Right lobe of liver (tissue), 6 donors: ENCODE measurements at regions not wholly inside any gene's neighbourhood (a gene's known extent, or its start where the extent isn't known, plus 50 kb on each side); places are given as distances from the start of the nearest gene placed in this dataset.
"Not testable (repeated sequence)": the region's sequence is repeated elsewhere in the genome, so short reads cannot be mapped to it uniquely, and the experiment has no call there.

Experiments
- ATAC-seq, 4 donors: fragments of 200-7000 bp; cut with Tn5 transposase; one replicate each; pipeline ENCODE4 v1.9.1; 2020; ENCODE audit warnings: mild to moderate bottlenecking in 4 of 4, moderate library complexity in 4 of 4
- DNase-seq, 3 donors: peaks; one replicate each; pipeline ENCODE4 v3.0.0-alpha.2; 2020
- H3K27ac ChIP-seq, 3 donors: fragments of 200-600 bp; one replicate each; pipeline ENCODE4 v1.8.0; 2022
- H3K27me3 ChIP-seq, 2 donors: fragments of 200-600 bp; one replicate each; pipeline ENCODE4 v1.8.0; 2022
- H3K36me3 ChIP-seq, 4 donors: fragments of 200-600 bp; sonication (generic) in 1 of 4; one replicate each; pipeline versions ENCODE4 v1.5.1 to v1.8.0; 2017 to 2022; ENCODE audit warnings: control low read depth in 1 of 4
- H3K4me1 ChIP-seq, 4 donors: fragments of 200-600 bp; sonication (generic) in 1 of 4; one replicate each; pipeline versions ENCODE4 v1.5.1 to v1.8.0; 2017 to 2022; ENCODE audit warnings: control low read depth in 1 of 4
- H3K4me3 ChIP-seq, 3 donors: fragments of 200-600 bp; one replicate each; pipeline ENCODE4 v1.8.0; 2022
- H3K9me3 ChIP-seq, 4 donors: fragments of 200-600 bp; sonication (generic) in 1 of 4; one replicate each; pipeline versions ENCODE4 v1.5.1 to v1.8.0; 2017 to 2022; ENCODE audit warnings: control low read depth in 1 of 4
- POLR2A ChIP-seq: fragments of 450-650 bp; IDR thresholded peaks from one replicate; pipeline ENCODE4 v1.6.1; 2017; ENCODE audit warnings: antibody characterized with exemption, mild to moderate bottlenecking
- WGBS: methylation state at CpG from one replicate; pipeline ENCODE4 v1.1.6; 2018; ENCODE audit warnings: low coverage, low lambda C conversion rate; ENCODE audit not compliant: insufficient coverage; ENCODE audit errors: missing lambda C conversion rate; 5-methylcytosine and 5-hydroxymethylcytosine counted together
- intact Hi-C, 2 donors: fragments of 100-400 bp; cut with DNase I; formaldehyde crosslinking; loops; one replicate each; pipeline versions ENCODE4 v1.11.2 to v1.14.1; 2022
- TF ChIP-seq, protein P1 (sequence below), 4 donors: fragments of 200-600 bp in 3 of 4; fragments of 450-650 bp in 1 of 4; IDR thresholded peaks; one replicate each; pipeline versions ENCODE4 v1.5.1 to v1.8.0; 2016 to 2022; ENCODE audit warnings: antibody characterized with exemption in 4 of 4, mild to moderate bottlenecking in 2 of 4
- donor health status: DM: no; HTN: yes; CAD: no.
- donor health status: DM: no; HTN: no; CAD: no.
- donor health status: DM: no; HTN: no; CAD: no.
- donor health status: DM: no; HTN: yes; CAD: no.
- donor health status: DM: no; HTN: yes; CAD: no.

DNA sequence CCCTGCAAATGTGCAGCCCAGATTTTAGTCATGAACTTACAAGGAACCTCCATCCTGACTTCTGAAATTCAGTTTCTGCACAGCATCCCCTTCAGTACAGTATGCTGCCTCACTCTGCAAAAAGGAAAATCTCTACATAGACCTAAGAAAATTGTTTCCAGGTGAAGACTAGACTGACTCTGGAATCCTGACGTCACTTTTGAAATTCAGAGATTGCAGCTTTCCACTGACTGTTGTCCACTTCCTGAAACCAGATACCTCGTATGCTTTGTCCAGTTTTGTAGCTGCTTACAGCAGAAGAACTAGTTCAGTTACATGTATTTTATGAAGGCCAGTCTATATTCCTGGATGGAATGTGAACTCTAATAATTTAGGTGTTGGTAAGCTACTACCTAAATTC lies 629.3 kb upstream of the ST8SIA4 start:
- intact Hi-C loops = no loop called here
- DNase-seq (no peak), ATAC-seq (no peak)
- no peaks in the 10 kb centered on the region for H3K4me1 ChIP-seq
- H3K4me3 ChIP-seq = no peak overlapping the region
- no peaks in the 10 kb centered on the region for H3K36me3 ChIP-seq
- TF ChIP-seq, protein P1, sequence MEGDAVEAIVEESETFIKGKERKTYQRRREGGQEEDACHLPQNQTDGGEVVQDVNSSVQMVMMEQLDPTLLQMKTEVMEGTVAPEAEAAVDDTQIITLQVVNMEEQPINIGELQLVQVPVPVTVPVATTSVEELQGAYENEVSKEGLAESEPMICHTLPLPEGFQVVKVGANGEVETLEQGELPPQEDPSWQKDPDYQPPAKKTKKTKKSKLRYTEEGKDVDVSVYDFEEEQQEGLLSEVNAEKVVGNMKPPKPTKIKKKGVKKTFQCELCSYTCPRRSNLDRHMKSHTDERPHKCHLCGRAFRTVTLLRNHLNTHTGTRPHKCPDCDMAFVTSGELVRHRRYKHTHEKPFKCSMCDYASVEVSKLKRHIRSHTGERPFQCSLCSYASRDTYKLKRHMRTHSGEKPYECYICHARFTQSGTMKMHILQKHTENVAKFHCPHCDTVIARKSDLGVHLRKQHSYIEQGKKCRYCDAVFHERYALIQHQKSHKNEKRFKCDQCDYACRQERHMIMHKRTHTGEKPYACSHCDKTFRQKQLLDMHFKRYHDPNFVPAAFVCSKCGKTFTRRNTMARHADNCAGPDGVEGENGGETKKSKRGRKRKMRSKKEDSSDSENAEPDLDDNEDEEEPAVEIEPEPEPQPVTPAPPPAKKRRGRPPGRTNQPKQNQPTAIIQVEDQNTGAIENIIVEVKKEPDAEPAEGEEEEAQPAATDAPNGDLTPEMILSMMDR (IDR thresholded peaks at IDR 0.05) = no peak
- TF ChIP-seq POLR2A = no peak
- no peaks in the 10 kb centered on the region for H3K9me3 ChIP-seq
- H3K27ac ChIP-seq = no peak overlapping the region
- no peaks in the 10 kb centered on the region for H3K27me3 ChIP-seq
- 23% methylated on average over 2 of the region's 2 CpGs for WGBS

DNA sequence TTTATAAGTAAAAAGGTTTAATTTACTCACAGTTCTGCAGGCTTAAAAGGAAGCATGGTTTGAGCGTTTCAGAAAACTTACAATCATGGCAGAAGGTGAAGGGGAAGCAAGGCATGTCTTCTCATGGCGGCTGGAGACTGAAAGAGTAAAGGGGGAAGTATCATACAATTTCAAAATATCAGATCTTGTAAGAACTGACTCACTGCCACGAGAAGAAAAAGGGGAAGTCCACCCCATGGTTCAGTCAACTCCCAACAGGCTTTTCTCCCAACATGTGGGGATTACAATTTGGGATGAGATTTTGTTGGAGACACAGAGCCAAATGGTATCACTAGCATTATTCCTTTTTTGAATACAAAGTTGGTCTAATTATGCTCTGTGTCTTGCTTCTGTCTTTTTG lies 627.9 kb upstream of the ST8SIA4 start:
- H3K4me3 ChIP-seq = no peak overlapping the region
- H3K9me3 ChIP-seq = no peaks in the 10 kb centered on the region
- intact Hi-C loops = no loop called here
- no peak for ATAC-seq
- WGBS = 34% methylated on average over 3 of the region's 3 CpGs
- H3K27ac ChIP-seq = no peak overlapping the region
- no peak for TF ChIP-seq POLR2A
- TF ChIP-seq, protein P1 (IDR thresholded peaks at IDR 0.05) = no peak
- no peaks in the 10 kb centered on the region for H3K27me3 ChIP-seq
- no peaks in the 10 kb centered on the region for H3K36me3 ChIP-seq
- no peaks in the 10 kb centered on the region for H3K4me1 ChIP-seq
- no peak for DNase-seq

DNA sequence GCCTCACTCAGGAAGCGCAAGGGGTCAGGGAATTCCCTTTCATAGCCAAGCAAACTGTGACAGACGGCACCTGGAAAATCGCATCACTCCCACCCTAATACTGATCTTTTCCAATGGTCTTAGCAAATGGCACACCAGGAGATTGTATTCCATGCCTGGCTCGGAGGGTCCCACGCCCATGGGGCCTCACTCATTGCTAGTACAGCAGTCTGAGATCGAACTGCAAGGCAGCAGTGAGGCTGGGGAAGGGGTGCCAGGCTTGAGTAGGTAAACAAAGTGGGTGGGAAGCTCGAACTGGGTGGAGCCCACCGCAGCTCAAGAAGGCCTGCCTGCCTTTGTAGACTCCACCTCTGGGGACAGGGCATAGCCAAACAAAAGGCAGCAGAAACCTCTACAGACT lies 626.0 kb upstream of the ST8SIA4 start:
- H3K27ac ChIP-seq, H3K36me3 ChIP-seq, DNase-seq, H3K9me3 ChIP-seq, H3K27me3 ChIP-seq, ATAC-seq, intact Hi-C loops, H3K4me3 ChIP-seq, H3K4me1 ChIP-seq: not testable (repeated sequence)
- WGBS = 59% methylated on average over 5 of the region's 8 CpGs

DNA sequence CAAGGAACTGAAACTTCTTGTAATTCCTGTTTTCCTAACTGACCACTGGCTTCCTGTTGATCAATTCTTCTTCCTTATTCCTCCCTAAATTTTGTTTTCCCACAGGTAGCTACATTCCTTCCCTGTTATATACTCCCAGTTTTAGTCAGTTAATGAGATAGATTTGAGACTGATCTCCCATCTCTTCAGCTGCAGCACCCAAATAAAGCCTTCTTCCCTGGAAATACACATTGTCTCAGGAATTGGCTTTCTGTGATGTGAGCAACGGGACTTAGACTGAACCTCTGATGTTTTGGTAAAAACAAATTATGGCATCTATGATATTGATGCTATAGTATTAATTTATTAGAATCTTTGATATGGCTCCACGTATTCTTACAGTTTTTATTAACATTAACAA lies 617.3 kb upstream of the ST8SIA4 start:
- Histone ChIP-seq H3K9me3 (no peaks in the 10 kb centered on the region), H3K27me3 (no peaks in the 10 kb centered on the region), H3K36me3 (no peaks in the 10 kb centered on the region), H3K27ac (no peak overlapping the region), H3K4me1 (no peaks in the 10 kb centered on the region), H3K4me3 (no peak overlapping the region)
- ATAC-seq (no peak), DNase-seq (no peak)
- 29% methylated on average over 2 of the region's 2 CpGs for WGBS
- no peak for TF ChIP-seq POLR2A
- TF ChIP-seq, protein P1 (IDR thresholded peaks at IDR 0.05) = no peak
- intact Hi-C loops = no loop called here

DNA sequence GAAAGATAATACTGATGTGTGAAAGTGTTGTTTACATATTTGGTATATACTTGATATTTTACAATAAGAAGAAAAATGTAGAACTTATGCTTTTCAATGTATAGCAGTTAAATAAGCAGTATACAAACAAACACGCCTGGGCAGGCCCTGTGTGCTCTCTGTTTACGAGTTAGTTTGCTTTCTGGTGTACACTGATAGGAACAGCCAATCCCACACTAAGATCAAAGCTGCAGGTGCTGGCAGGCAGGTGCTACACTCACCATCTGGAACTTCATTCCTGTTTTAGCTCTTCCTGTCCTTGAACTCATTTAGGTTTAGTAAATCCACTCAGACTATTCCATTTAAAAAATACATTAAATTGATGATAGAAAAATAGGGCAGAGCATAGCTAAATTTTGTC lies 614.7 kb upstream of the ST8SIA4 start:
- no peak for DNase-seq
- Histone ChIP-seq H3K27me3 (no peaks in the 10 kb centered on the region), H3K36me3 (no peaks in the 10 kb centered on the region), H3K9me3 (no peaks in the 10 kb centered on the region), H3K4me3 (no peak overlapping the region), H3K4me1 (no peaks in the 10 kb centered on the region), H3K27ac (no peak overlapping the region)
- WGBS = 25% methylated on average over 2 of the region's 2 CpGs
- no peak for ATAC-seq
- intact Hi-C loops = no loop called here
- TF ChIP-seq, protein P1 (IDR thresholded peaks at IDR 0.05) = no peak
- TF ChIP-seq POLR2A = no peak
